DMS 273 (cell line): ENCODE measurements at regions not wholly inside any gene's neighbourhood (a gene's known extent, or its start where the extent isn't known, plus 50 kb on each side); places are given as distances from the start of the nearest gene placed in this dataset.
"Not testable (repeated sequence)": the region's sequence is repeated elsewhere in the genome, so short reads cannot be mapped to it uniquely, and the experiment has no call there.

ENCODE experiments used
- DNase-seq: peaks from one replicate; lab custom pipeline; 2025; ENCODE audit not compliant: unreplicated experiment; lab: John Stamatoyannopoulos, UW

DNA sequence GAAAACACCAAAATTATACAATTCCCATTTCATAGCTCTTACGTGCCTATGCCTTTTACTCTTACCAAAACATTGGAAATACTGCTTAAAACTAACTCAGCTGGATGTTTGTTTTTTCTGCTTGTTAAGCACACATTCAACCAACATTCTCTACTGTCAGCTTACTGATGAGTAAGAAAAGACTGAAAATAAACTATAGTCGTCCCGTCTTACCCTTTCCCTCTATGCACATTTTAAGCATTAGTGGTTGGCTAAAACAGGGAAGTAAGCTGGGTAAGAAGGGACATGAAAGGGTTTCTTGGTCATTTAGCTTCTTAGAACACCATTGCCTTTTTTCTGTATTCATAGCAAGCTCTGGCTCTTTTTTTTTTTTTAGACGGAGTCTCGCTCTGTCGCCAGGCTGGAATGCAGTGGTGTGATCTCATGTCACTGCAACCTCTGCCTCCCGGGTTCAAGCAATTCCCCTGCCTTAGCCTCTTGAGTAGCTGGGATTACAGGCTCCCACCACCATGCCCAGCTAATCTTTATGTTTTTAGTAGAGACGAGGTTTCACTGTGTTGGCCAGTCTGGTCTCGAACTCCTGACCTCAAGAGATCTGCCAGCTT lies 232.1 kb upstream of the PCSK5 start:
- no peak for DNase-seq

DNA sequence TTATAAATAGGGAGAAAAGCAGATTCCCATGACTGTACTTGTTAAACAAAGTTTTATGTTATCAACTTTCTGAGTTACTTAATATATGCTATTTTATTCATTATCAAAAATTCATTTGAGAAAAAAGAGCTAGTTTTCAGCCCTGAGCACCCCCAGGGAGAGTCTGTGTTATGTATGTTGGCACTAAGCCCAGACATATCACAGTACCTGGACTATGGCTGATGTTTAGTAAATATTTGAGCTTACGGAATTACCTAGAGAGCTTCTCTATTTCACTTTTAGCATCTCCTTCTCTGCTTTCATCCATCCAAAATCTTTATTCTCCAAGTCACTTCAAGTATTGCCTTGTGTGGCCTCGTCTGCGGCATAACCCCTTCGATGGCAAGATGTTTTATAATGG lies 225.9 kb upstream of the PCSK5 start:
- no peak for DNase-seq

DNA sequence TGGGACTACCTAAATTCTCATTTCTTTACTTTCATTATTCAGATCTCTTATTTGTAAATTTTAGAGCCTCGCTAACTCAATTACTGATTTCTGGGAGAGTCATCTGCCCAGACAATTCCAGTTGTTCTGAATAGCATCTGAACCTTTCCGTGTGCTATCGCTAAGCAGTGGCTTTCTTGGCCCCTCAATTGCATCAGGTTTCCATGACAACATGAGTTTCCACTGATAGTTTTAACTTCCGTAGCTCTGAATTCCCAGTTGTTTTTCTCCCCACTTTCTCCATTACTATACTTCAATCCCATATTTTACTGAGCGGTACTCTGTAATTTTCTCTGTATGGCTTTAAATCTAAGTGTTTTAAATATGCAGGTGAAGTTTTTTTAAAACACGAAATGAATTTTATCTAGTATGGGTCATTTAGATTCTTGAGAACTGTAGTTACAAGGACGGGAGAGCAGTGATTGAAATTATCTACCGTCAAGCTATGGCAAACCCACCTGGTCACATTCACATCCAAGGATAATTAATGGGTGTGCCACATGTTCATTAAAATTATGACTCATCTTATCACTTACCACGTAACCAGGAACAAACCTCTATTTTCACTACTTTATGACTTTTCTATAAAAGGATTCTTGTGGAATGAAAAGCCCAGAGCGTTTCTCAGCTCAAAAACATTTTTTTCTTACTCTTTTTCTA lies 223.5 kb upstream of the PCSK5 start:
- DNase-seq, result no peak

DNA sequence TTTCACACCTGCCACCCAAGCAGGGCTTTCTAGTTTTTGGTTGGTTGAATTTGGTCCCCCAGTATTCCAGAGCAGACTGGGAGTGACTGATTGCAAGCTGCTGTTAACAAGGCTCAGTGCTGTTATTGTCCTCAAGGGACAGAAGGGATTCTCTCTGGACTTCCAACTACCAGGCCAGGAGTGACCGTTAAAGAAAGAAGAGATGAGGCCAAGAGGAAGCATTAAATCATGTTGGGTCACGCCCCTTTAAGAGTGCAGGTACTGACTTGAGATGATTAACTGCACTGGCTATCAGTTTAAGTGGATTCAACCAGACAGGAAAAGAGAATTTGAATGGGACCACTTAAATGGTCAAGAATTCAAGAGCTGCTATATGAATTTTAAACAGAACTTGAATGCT lies 220.8 kb upstream of the PCSK5 start:
- no peak for DNase-seq

DNA sequence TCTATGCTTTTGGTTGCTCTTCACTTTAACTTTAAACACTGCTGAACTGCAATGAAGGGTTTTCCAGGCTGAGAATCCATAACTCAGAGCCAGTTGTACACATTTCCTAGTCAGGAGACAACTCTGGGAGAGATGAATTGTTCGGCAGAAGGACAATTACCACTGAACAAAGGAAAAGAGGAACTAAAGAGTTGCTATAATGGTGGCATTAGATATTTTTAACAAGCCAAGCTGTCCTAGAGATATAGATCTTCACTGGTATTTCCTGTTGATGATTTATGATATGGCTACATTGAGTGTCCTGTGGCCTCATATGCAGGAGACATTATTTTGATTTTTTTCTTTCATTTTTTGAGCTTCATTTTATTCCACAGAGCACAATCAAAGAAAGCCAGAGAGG lies 219.1 kb upstream of the PCSK5 start:
- DNase-seq, result no peak

DNA sequence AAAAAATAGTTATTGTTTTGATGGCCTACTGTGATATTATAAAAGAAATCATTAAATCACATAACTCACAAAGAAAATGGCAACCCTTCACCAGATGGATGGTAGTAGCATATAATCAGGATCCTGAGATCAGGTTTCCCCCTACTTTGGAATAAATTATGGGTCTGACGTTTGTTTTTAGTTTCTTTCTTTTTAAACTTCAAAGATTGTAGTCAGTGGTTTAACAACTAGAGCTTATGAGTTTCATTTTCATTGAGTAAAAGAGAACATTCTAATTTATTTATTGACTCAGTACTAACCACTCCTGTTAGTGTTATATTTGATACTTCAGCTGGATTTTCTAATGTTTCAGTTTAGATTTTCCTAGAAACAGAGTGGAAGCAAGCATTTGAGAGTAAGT lies 218.0 kb upstream of the PCSK5 start:
- DNase-seq, result no peak

DNA sequence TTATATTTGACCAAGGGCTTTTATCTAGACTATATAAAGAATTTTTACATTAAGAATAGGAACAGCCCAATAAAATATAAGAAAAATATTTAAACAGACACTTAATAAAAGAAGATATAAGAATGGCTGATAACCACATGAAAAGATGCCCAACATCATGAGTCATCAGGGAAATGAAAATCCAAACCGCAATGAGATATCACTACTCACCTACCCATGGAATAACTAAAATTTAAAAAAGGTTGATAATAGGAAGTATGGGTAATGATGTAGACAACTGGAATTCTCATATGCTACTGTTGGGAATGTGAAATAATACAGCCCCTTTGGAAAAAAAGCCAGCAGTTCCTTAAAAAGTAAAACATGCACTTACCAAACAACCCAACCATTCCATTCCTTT lies 206.9 kb upstream of the PCSK5 start:
- DNase-seq, result no peak

DNA sequence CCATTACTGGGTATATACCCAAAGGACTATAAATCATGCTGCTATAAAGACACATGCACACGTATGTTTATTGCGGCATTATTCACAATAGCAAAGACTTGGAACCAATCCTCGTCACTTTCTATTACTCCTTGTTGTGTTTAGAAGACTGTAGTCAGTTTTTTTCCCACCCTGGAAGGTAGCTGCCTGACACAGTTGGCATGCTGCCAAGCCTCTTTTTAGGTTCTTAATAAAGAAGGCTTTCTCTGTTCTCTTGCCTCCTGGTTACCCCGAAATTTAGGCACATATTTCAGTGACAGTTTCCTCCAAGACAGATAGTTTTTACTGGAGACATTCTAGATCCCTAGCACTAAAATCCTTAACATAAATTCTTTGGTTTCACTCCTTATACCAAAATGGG lies 205.4 kb upstream of the PCSK5 start:
- DNase-seq, result no peak

DNA sequence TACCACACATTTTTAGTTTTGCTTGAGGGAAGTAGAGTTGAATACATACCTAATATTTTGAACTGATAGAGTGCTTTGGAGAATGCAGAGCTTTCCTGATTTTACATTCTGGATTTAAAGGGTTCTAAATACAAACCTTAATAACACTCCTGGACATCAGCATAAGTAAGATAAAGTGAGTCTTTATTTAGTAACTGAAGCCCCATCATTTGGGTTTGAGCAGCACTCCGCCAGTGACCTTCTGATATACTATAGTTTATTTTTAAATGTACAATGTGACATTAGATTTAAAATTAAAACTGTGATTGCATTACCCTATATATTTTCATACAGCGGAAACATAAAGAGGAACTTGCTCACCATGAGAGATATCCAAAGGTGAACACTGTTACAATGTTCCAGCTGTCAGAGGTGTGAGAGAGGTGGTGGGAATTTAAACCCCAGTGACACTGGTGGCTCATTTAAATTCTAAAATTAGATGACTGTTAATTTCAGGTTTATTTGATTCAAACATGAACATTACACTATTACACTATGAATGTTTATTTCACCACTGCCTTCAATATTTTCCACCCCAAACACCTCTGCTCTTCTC lies 203.0 kb upstream of the PCSK5 start:
- DNase-seq, result no peak

DNA sequence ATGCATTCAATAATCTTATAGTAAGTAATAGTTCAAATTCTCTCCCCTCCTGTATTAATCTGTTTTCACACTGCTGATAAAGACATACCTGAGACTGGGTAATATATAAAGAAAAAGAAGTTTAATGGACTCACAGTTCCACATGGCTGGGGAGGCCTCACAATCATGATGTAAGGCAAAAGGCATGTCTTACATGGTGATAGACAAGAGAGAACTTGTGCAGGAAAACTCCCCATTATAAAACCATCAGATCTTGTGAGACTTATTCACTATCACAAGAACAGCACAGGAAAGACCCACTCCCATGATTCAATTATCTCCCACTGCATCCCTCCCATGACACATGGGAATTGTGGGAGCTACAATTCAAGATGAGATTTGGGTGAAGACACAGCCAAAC lies 199.9 kb upstream of the PCSK5 start:
- DNase-seq, result not testable (repeated sequence)

DNA sequence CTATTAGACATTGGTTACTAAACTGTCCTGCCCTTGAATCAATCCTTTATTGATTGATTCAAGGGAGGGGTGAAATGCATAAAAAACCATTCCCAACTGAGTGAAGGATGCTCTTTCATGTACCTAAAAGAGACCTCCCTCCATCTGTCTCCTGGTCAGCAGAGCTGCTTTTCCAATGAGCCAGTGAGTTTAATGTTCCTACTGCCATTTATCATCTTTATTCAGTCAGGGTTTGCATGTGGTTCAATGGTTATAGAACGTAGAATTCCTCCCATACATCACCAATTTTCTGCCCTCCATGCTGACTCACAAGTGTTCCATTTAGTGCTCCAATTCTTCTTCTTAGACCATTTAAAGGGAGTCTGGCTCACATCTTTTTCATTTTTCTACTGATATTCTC lies 199.1 kb upstream of the PCSK5 start:
- DNase-seq, result no peak

DNA sequence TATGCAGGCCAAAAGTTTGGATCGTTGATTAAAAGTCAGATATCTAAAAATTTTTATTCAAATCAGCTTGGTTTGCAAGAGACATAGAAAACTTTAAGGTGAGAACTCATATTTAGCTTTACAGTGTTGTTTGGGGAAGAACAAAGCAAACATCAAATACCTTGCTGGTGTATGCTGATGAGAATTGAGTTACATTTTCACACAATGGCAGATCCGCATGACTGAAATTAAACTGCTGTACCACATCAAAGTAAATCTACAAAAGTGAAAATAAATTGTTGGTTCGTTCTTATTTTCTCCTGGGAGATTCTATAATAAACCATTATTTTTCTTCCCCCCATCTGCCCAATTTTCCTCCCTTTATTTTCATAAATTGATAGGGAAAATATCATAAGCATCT lies 198.2 kb upstream of the PCSK5 start:
- no peak for DNase-seq

DNA sequence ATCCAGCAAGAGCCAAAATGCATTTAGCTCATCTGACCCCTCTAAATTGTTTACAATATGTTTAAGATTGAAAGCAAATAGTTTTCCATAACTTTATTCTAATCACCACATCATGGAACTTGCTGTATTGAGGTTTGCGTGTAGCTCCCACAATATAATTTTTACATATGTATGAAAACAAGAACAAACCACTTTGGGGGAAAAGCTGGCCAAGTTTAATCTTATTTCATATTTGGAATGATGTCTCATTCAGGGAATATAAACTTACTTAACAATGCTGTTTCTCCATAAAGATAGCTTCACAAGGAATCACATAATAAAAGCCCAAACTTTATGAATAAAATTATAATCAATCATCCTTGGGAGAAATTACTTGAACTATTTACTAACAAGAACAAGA lies 194.6 kb upstream of the PCSK5 start:
- no peak for DNase-seq

DNA sequence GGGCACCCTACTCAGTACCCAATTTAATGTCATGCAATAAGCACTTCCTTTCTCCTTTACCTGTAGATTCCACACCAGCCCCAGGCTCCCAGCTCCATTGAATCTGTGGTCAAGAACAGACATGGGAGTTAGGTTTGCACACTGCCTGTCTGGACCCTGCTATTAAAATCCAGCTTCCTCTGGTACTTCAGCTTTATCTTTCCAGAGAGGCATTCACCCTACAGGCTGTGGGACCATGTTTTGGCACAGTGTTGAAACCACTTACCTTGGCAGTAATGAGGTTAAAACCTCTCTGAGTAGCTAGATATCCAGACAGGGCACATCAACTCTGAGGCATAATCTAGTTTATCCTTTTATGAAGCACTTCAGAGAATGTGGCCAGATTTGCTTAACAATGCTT lies 191.5 kb upstream of the PCSK5 start:
- DNase-seq, result no peak

DNA sequence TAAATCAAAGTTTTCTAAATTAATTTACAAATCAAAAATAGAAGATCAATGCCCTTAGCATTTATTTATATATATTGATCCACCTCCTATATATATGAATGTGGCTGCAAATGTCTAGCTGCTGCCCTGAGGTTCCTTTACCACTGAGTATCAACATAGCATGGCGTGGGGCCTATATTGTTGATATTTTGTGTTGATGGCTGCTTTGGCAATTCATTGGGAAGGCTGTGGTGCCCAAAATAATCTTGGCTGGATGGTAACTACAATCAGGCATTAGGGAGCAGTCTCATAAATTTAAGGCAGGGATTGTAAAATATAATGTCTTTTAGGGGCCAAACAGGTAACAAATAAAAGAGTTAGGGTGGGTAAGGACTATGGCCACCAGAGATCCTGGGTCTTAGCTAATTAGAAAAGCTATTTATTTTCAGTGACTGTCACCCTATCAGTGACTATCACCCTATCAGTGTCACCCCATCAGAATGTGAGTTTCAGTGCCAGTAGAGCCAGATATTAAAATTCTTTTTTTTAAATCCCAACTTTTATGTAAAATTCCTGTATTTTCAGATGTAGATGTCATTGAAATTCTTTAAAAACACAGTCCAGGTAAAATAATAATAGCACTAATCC lies 190.7 kb upstream of the PCSK5 start:
- no peak for DNase-seq

DNA sequence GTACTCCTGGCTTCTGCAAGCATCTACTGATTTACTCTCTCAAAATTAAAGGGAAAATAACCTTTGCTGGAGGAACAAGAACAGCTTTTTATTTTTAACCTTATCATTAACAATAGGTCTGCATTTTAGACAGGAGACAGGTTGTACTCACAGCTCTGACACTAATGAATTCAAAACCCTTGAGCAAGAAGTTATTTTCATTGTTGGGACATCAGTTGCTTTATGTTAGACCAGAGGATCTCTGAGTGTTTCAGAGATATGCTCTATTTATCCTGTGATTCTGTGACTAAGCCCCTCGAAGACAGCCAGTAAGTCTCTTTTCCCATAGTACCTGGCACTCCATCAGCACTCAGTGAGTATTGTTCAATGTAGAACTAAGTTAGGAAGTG lies 190.2 kb upstream of the PCSK5 start:
- no peak for DNase-seq

DNA sequence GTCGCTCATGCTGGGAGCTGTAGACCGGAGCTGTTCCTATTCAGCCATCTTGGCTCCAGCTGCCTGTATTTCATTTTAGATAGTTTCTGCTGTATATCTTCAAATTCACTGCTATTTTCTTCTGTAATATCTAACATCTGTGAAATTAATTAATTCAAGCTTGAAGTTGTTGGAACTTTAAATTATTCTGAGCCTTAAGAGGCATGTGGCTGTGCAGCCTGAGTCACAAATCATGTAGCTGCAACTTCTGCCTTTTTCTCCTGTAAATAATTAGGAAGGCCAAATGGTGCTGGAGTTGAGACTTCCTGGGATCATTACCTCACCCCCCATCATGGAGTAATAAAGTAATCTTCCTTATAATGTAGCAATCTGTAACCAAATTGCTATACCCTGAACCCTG lies 183.3 kb upstream of the PCSK5 start:
- DNase-seq, result no peak

DNA sequence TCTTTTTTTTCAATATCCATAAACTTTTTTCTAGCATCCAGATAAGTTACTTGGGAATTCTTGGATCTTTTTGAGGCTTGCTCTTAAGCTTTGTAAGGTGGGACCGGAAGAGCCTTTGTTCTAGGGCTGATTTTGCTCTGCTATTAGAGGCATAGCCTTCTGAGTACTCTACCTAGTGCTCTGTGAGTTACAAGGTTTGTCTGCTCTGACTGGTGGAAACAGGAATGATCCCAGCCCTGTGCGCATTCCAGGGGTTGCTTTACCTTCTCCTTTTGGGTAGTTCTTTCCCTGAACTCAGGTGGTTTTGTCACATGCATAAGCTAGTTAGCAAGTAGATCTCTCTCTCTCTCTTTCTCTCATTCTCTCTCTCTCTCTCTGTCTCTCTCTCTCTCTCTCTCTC lies 180.8 kb upstream of the PCSK5 start:
- no peak for DNase-seq

DNA sequence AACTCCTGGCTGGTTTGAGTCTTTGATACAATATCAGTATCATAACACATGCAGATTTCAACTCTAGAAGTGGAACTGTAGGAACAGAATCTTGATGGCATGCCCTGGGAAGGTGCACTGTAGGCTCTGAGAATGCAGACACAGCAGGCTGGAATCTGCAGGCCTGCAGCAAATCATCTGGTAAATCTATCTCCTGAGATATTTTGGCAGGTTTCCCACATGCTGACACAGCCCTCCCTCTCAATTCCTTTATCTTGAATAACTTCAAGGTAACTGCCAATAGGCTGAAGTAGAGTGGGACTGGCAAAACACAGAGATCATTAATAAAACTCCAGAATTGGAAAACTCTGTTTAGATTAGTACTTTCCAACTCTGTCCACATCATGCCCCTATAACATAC lies 177.8 kb upstream of the PCSK5 start:
- DNase-seq, result no peak

DNA sequence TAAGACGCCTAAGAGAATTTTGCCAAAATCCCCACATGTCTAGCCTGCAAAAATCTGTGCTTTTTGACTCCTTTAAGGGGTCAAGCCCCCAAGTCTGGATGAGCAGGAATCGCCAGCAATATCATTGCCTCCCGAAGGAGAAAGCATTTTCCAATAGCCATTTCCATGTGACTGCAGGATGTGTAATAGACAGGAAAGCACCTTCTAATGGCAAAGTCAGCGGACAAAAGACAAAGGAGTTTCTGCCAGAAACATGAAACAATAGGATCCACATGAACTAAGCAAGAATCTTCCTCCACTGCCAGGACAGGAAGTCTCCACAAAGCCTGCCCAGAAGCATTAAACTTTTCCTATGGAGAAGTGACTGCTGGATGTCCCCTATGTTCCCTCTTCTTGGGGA lies 177.1 kb upstream of the PCSK5 start:
- no peak for DNase-seq

DNA sequence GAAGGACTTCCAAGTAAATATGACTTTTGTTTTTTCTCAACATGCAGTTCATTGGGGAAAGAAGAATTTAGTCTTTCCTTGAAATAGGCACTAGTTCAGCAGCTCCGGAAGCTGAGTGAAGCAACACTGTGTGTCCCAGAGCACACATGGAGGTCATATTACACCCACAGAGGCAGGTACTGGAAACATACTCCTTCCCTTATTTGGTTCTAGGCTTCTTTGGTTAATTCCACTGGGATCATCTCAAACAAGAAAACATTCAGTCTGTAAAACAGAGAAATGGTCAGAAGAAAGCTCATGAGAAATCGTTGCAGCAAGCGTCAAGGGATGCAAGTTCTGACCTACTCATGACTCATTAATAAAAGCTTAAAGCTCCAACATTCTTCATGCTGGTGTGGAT lies 175.1 kb upstream of the PCSK5 start:
- no peak for DNase-seq

DNA sequence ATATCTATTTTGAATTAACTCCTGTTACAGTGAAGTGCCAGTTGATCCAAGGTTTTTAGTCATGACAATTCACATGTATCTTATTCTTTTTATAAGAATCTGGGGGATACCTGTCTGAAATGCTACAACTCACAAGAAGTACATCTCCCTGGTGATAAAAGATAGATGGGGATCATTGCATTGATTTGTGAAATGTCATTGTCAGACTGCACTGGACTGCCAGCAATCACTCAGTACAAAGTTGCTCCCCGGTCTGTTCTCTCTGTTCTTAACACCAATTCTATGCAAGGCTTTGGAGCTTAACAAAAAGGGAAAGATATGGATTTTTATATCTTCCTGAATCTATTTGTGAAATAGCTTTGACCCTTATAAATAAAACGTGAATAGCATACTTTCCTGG lies 171.8 kb upstream of the PCSK5 start:
- no peak for DNase-seq
